ENCODE measurements at regions not wholly inside any gene's neighbourhood (a gene's known extent, or its start where the extent isn't known, plus 50 kb on each side); places are given as distances from the start of the nearest gene placed in this dataset.

- Histone ChIP-seq H3K4me1 (no peaks in the 10 kb centered on the region), H3K36me3 (no peaks in the 10 kb centered on the region), H3K27me3 (no peaks in the 10 kb centered on the region), H3K27ac (no peak overlapping the region), H3K4me3 (no peak overlapping the region), H3K9me3 (no peaks in the 10 kb centered on the region)
- no peak for TF ChIP-seq EP300 (IDR thresholded peaks at IDR 0.05; ENCODE audit: low read depth)
- no peak for TF ChIP-seq POLR2A (IDR thresholded peaks at IDR 0.05)
- TF ChIP-seq POLR2AphosphoS5 (IDR thresholded peaks at IDR 0.05), result no peak
- TF ChIP-seq, protein P1, sequence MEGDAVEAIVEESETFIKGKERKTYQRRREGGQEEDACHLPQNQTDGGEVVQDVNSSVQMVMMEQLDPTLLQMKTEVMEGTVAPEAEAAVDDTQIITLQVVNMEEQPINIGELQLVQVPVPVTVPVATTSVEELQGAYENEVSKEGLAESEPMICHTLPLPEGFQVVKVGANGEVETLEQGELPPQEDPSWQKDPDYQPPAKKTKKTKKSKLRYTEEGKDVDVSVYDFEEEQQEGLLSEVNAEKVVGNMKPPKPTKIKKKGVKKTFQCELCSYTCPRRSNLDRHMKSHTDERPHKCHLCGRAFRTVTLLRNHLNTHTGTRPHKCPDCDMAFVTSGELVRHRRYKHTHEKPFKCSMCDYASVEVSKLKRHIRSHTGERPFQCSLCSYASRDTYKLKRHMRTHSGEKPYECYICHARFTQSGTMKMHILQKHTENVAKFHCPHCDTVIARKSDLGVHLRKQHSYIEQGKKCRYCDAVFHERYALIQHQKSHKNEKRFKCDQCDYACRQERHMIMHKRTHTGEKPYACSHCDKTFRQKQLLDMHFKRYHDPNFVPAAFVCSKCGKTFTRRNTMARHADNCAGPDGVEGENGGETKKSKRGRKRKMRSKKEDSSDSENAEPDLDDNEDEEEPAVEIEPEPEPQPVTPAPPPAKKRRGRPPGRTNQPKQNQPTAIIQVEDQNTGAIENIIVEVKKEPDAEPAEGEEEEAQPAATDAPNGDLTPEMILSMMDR (IDR thresholded peaks at IDR 0.05), result no peak
- in situ Hi-C loops (cut with MboI; ENCODE audit: low pct_ligation_motif_present in 1 of 4, low pct_unique_long_range_greater_than_20kb in 1 of 4, low sequenced_read_pairs in 3 of 4), result no loop called here
- intact Hi-C loops (cut with DNase I; ENCODE audit: low total_unique reads), result no loop called here
- DNase-seq, result no peak
- 29 to 55% methylated on average over 2 to 3 of the region's 3 CpGs for WGBS, 2 donors (ENCODE audit: low coverage in 1 of 2)
Observed at GRCh38 chr7:35565927-35566326, 129.0 kb downstream of the HERPUD2 start.

DNA sequence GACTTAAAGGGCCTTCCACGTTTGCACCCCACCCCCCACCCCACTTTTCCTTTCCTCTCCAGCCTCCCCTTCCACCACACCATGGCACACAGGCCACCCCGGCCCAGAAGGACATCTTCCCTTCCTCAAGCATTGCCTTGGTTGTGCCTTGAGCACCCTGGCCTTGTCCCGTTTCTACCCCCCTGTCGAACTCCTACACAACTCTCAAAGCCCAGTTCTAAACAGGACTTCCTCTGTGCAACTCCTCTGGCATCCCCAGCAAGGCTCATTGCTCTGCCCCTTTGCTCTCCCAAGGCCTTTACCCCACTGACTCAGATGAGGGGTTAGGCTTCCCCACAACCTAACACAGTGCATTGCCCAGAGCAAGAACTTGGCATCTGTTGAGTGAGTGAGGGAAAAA, 136.1 kb downstream of the HERPUD2 start:
- Histone ChIP-seq H3K27ac (no peak overlapping the region), H3K9me3 (no peaks in the 10 kb centered on the region), H3K27me3 (no peaks in the 10 kb centered on the region), H3K4me3 (no peak overlapping the region), H3K36me3 (no peaks in the 10 kb centered on the region), H3K4me1 (peaks cover 0 to 2% (median under 1%) of the 10 kb centered on the region in 4 donors)
- no peak for DNase-seq
- TF ChIP-seq POLR2AphosphoS5 (IDR thresholded peaks at IDR 0.05) (no peak), POLR2A (IDR thresholded peaks at IDR 0.05) (no peak), EP300 (IDR thresholded peaks at IDR 0.05; ENCODE audit: low read depth) (no peak)
- TF ChIP-seq, protein P1 (IDR thresholded peaks at IDR 0.05), result no peak
- 80 to 100% methylated on average over 2 to 4 of the region's 4 CpGs for WGBS, 2 donors (ENCODE audit: low coverage in 1 of 2)
- in situ Hi-C loops (cut with MboI; ENCODE audit: low pct_ligation_motif_present in 1 of 4, low pct_unique_long_range_greater_than_20kb in 1 of 4, low sequenced_read_pairs in 3 of 4) (no loop called here), intact Hi-C loops (cut with DNase I; ENCODE audit: low total_unique reads) (no loop called here)

- in situ Hi-C loops (cut with MboI; ENCODE audit: low pct_ligation_motif_present in 1 of 4, low pct_unique_long_range_greater_than_20kb in 1 of 4, low sequenced_read_pairs in 3 of 4) (no loop called here), intact Hi-C loops (cut with DNase I; ENCODE audit: low total_unique reads) (no loop called here)
- Histone ChIP-seq H3K9me3 (no peaks in the 10 kb centered on the region), H3K27me3 (no peaks in the 10 kb centered on the region), H3K4me3 (no peak overlapping the region), H3K36me3 (no peaks in the 10 kb centered on the region), H3K4me1 (peaks cover 3 to 15% (median 6%) of the 10 kb centered on the region in 4 donors), H3K27ac (no peak overlapping the region)
- DNase-seq, result no peak
- TF ChIP-seq POLR2A (IDR thresholded peaks at IDR 0.05), result no peak
- TF ChIP-seq, protein P1 (IDR thresholded peaks at IDR 0.05), result no peak
- no peak for TF ChIP-seq POLR2AphosphoS5 (IDR thresholded peaks at IDR 0.05)
- TF ChIP-seq EP300 (IDR thresholded peaks at IDR 0.05; ENCODE audit: low read depth), result no peak
- WGBS, 2 donors (ENCODE audit: low coverage in 1 of 2), result 49 to 60% methylated on average over 7 to 8 of the region's 8 CpGs
Observed at GRCh38 chr7:35556515-35557471, 138.1 kb downstream of the HERPUD2 start.

GRCh38 chr7:35555934-35556333, 139.0 kb downstream of the HERPUD2 start:
- no peak for DNase-seq
- in situ Hi-C loops (cut with MboI; ENCODE audit: low pct_ligation_motif_present in 1 of 4, low pct_unique_long_range_greater_than_20kb in 1 of 4, low sequenced_read_pairs in 3 of 4) (no loop called here), intact Hi-C loops (cut with DNase I; ENCODE audit: low total_unique reads) (no loop called here)
- Histone ChIP-seq H3K4me3 (no peak overlapping the region), H3K36me3 (no peaks in the 10 kb centered on the region), H3K27me3 (no peaks in the 10 kb centered on the region), H3K27ac (no peak overlapping the region), H3K9me3 (no peaks in the 10 kb centered on the region), H3K4me1 (peaks cover 3 to 15% (median 6%) of the 10 kb centered on the region in 4 donors)
- WGBS, 2 donors (ENCODE audit: low coverage in 1 of 2), result 48 to 58% methylated on average over 3 to 4 of the region's 4 CpGs
- TF ChIP-seq EP300 (IDR thresholded peaks at IDR 0.05; ENCODE audit: low read depth), result no peak
- TF ChIP-seq, protein P1 (IDR thresholded peaks at IDR 0.05), result no peak
- TF ChIP-seq POLR2AphosphoS5 (IDR thresholded peaks at IDR 0.05), result no peak
- no peak for TF ChIP-seq POLR2A (IDR thresholded peaks at IDR 0.05)

All from transverse colon (tissue), 4 donors.